HG03439 (cell line): ENCODE measurements at regions not wholly inside any gene's neighbourhood (a gene's known extent, or its start where the extent isn't known, plus 50 kb on each side); places are given as distances from the start of the nearest gene placed in this dataset.
"Not testable (repeated sequence)": the region's sequence is repeated elsewhere in the genome, so short reads cannot be mapped to it uniquely, and the experiment has no call there.

ENCODE experiments used
- ATAC-seq: cut with Tn5 transposase; IDR thresholded peaks from one replicate; pipeline ENCODE4 v1.9.1; 2021; ENCODE audit warnings: mild to moderate bottlenecking, moderate library complexity; ENCODE audit not compliant: unreplicated experiment

- no peak for ATAC-seq
Observed at GRCh38 chr9:117936185-117937130, 232.3 kb downstream of the TLR4 start.

- ATAC-seq: no peak
Observed at GRCh38 chr9:117938086-117938485, 233.9 kb downstream of the TLR4 start.

GRCh38 chr9:117938896-117939295, 234.7 kb downstream of the TLR4 start:
- no peak for ATAC-seq

GRCh38 chr9:117944750-117945149, 240.5 kb downstream of the TLR4 start:
- ATAC-seq: not testable (repeated sequence)

GRCh38 chr9:117945286-117945685, 241.1 kb downstream of the TLR4 start:
- no peak for ATAC-seq

- no peak for ATAC-seq
Observed at GRCh38 chr9:117951127-117951526, 246.9 kb downstream of the TLR4 start.

- no peak for ATAC-seq
Observed at GRCh38 chr9:117952581-117952980, 248.4 kb downstream of the TLR4 start.

- no peak for ATAC-seq
Observed at GRCh38 chr9:117957267-117957666, 253.1 kb downstream of the TLR4 start.

- ATAC-seq: no peak
Observed at GRCh38 chr9:117958726-117959125, 254.5 kb downstream of the TLR4 start.

GRCh38 chr9:117963493-117964090, 259.4 kb downstream of the TLR4 start:
- ATAC-seq: no peak

- no peak for ATAC-seq
Observed at GRCh38 chr9:117970276-117971050, 266.3 kb downstream of the TLR4 start.

- ATAC-seq: no peak
Observed at GRCh38 chr9:117974108-117974507, 269.9 kb downstream of the TLR4 start.

- ATAC-seq: no peak
Observed at GRCh38 chr9:117979914-117980313, 275.7 kb downstream of the TLR4 start.

- no peak for ATAC-seq
Observed at GRCh38 chr9:117987945-117988344, 283.7 kb downstream of the TLR4 start.

- ATAC-seq: no peak
Observed at GRCh38 chr9:117992006-117992405, 287.8 kb downstream of the TLR4 start.

GRCh38 chr9:118000581-118000980, 296.4 kb downstream of the TLR4 start:
- ATAC-seq: no peak

- no peak for ATAC-seq
Observed at GRCh38 chr9:118003240-118003639, 299.0 kb downstream of the TLR4 start.

- ATAC-seq: no peak
Observed at GRCh38 chr9:118008246-118008645, 304.0 kb downstream of the TLR4 start.

- ATAC-seq: no peak
Observed at GRCh38 chr9:118009614-118010013, 305.4 kb downstream of the TLR4 start.

GRCh38 chr9:118017607-118018122, 313.5 kb downstream of the TLR4 start:
- no peak for ATAC-seq

- no peak for ATAC-seq
Observed at GRCh38 chr9:118023644-118024043, 319.4 kb downstream of the TLR4 start.
